G401 (cell line): ENCODE measurements at regions not wholly inside any gene's neighbourhood (a gene's known extent, or its start where the extent isn't known, plus 50 kb on each side); places are given as distances from the start of the nearest gene placed in this dataset.

Experiments
- DNase-seq: peaks from one replicate; pipeline ENCODE4 v3.0.0-alpha.2; 2015; ENCODE audit warnings: low spot score
- in situ Hi-C: cut with HindIII; loops from 2 replicates; pipeline ENCODE4 v1.10.0; 2016; ENCODE audit warnings: low sequenced_read_pairs, mixed read lengths

GRCh38 chr10:118503192-118503591 lies 92.3 kb downstream of the PRLHR start:
- no peak for DNase-seq
- in situ Hi-C loops, result no loop called here

GRCh38 chr10:118501637-118502440 lies 93.6 kb downstream of the PRLHR start:
- no peak for DNase-seq
- in situ Hi-C loops, result no loop called here

GRCh38 chr10:118501171-118501570 lies 94.3 kb downstream of the PRLHR start:
- DNase-seq, result no peak
- in situ Hi-C loops, result no loop called here

- in situ Hi-C loops, result no loop called here
- no peak for DNase-seq
Observed at GRCh38 chr10:118500477-118501104, 94.9 kb downstream of the PRLHR start.

GRCh38 chr10:118499186-118499585 lies 96.3 kb downstream of the PRLHR start:
- in situ Hi-C loops, result no loop called here
- no peak for DNase-seq

- DNase-seq, result no peak
- in situ Hi-C loops, result no loop called here
Observed at GRCh38 chr10:118498623-118499022, 96.8 kb downstream of the PRLHR start.

GRCh38 chr10:118497227-118497626 lies 98.2 kb downstream of the PRLHR start:
- DNase-seq, result no peak
- in situ Hi-C loops, result no loop called here

- in situ Hi-C loops, result no loop called here
- DNase-seq, result no peak
Observed at GRCh38 chr10:118496525-118496924, 98.9 kb downstream of the PRLHR start.

- no peak for DNase-seq
- in situ Hi-C loops, result no loop called here
Observed at GRCh38 chr10:118495499-118495898, 99.9 kb downstream of the PRLHR start.

GRCh38 chr10:118491055-118491454 lies 104.4 kb downstream of the PRLHR start:
- in situ Hi-C loops, result no loop called here
- no peak for DNase-seq

GRCh38 chr10:118488710-118489497 lies 106.5 kb downstream of the PRLHR start:
- no peak for DNase-seq
- in situ Hi-C loops, result no loop called here

- in situ Hi-C loops, result no loop called here
- no peak for DNase-seq
Observed at GRCh38 chr10:118485641-118486040, 109.8 kb downstream of the PRLHR start.

- DNase-seq, result no peak
- in situ Hi-C loops, result no loop called here
Observed at GRCh38 chr10:118484152-118484871, 111.1 kb downstream of the PRLHR start.

- no peak for DNase-seq
- in situ Hi-C loops, result no loop called here
Observed at GRCh38 chr10:118483496-118483895, 112.0 kb downstream of the PRLHR start.

GRCh38 chr10:118482393-118483331 lies 112.8 kb downstream of the PRLHR start:
- DNase-seq, result no peak
- in situ Hi-C loops, result no loop called here

GRCh38 chr10:118481871-118482270 lies 113.6 kb downstream of the PRLHR start:
- no peak for DNase-seq
- in situ Hi-C loops, result no loop called here

GRCh38 chr10:118475214-118475613 lies 120.2 kb downstream of the PRLHR start:
- in situ Hi-C loops, result no loop called here
- no peak for DNase-seq

GRCh38 chr10:118474111-118474510 lies 121.3 kb downstream of the PRLHR start:
- in situ Hi-C loops, result no loop called here
- no peak for DNase-seq
